GM23338 (cell line): ENCODE measurements at regions not wholly inside any gene's neighbourhood (a gene's known extent, or its start where the extent isn't known, plus 50 kb on each side); places are given as distances from the start of the nearest gene placed in this dataset.

Experiments
- CREB1 ChIP-seq: fragments of 250-450 bp; sonication (Bioruptor Pico); IDR thresholded peaks from 2 replicates; pipeline ENCODE4 v1.5.0; 2020; ENCODE audit warnings: low read depth, mild to moderate bottlenecking, moderate library complexity
- CTCF ChIP-seq, 2 experiments: fragments of 200-600 bp in 1 of 2; sonication (generic) in 1 of 2; conservative IDR thresholded peaks; 2 replicates each; pipeline versions ENCODE4 v1.5.1 to v1.6.1; 2016 to 2017; ENCODE audit warnings: antibody characterized with exemption in 2 of 2, low read depth in 2 of 2, mild to moderate bottlenecking in 2 of 2, moderate library complexity in 1 of 2
- EZH2 ChIP-seq: fragments of 200-600 bp; sonication (generic); IDR thresholded peaks from one replicate; pipeline ENCODE4 v1.8.0; 2017; ENCODE audit warnings: antibody characterized with exemption, mild to moderate bottlenecking, low read depth; ENCODE audit not compliant: unreplicated experiment
- EZH2phosphoT487 ChIP-seq: fragments of 200-600 bp; sonication (generic); IDR thresholded peaks from one replicate; pipeline ENCODE4 v1.8.1; 2018; ENCODE audit warnings: antibody characterized with exemption; ENCODE audit not compliant: unreplicated experiment
- NANOG ChIP-seq: IDR thresholded peaks from 2 replicates; pipeline ENCODE4 v1.6.1; 2016; ENCODE audit warnings: antibody characterized with exemption, borderline replicate concordance
- POLR2AphosphoS5 ChIP-seq: IDR thresholded peaks from 2 replicates; pipeline ENCODE4 v1.6.1; 2016; ENCODE audit warnings: antibody characterized with exemption, low read depth
- REST ChIP-seq: IDR thresholded peaks from one replicate; pipeline ENCODE4 v1.6.1; 2018; ENCODE audit warnings: antibody characterized with exemption; ENCODE audit not compliant: unreplicated experiment

GRCh38 chr14:98204139-98204538 is 1067.9 kb downstream of the BCL11B start:
- TF ChIP-seq CTCF (conservative IDR thresholded peaks at IDR 0.05; ENCODE audit: low read depth in 2 of 2) (no peak), EZH2 (no peak), CREB1 (CRISPR knock-in tag) (no peak), NANOG (no peak), EZH2phosphoT487 (no peak), POLR2AphosphoS5 (no peak), REST (no peak)
